Stomach (tissue), 4 donors: ENCODE measurements at regions not wholly inside any gene's neighbourhood (a gene's known extent, or its start where the extent isn't known, plus 50 kb on each side); places are given as distances from the start of the nearest gene placed in this dataset.

Experiments used
- CTCF ChIP-seq, 7 experiments: fragments of 450-650 bp in 4 of 7; fragments of 200-600 bp in 3 of 7; sonication (generic) in 3 of 7; IDR thresholded peaks; one replicate each; pipeline ENCODE4 v1.5.1; 2016 to 2019; ENCODE audit warnings: antibody characterized with exemption in 7 of 7, control low read depth in 2 of 7, mild to moderate bottlenecking in 1 of 7
- EP300 ChIP-seq: sonication (generic); formaldehyde crosslinking; IDR thresholded peaks from one replicate; pipeline ENCODE4 v1.6.1; 2017; ENCODE audit warnings: antibody characterized with exemption

DNA sequence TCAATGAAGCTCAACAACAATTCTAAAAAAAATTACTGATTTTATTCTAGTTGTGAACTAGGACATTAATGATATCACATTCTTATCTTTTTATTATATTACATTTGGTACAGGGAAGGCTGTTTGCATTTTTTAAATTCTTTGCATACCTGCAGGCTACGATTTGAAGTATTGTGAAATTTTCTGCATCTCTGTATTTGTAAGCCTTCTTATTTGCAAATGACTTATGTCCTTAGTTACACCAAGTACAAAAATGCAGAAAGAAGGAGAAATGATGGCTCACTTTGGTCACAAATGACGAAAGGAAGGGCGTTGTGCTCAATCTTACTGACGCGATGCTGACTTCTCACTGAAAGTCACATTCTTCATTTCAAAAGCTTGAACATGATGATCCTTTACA lies 227.5 kb upstream of the SOX11 start:
- TF ChIP-seq EP300 = no peak
- no peak for TF ChIP-seq CTCF (IDR thresholded peaks at IDR 0.05)
